ENCODE measurements at regions not wholly inside any gene's neighbourhood (a gene's known extent, or its start where the extent isn't known, plus 50 kb on each side); places are given as distances from the start of the nearest gene placed in this dataset.

DNA sequence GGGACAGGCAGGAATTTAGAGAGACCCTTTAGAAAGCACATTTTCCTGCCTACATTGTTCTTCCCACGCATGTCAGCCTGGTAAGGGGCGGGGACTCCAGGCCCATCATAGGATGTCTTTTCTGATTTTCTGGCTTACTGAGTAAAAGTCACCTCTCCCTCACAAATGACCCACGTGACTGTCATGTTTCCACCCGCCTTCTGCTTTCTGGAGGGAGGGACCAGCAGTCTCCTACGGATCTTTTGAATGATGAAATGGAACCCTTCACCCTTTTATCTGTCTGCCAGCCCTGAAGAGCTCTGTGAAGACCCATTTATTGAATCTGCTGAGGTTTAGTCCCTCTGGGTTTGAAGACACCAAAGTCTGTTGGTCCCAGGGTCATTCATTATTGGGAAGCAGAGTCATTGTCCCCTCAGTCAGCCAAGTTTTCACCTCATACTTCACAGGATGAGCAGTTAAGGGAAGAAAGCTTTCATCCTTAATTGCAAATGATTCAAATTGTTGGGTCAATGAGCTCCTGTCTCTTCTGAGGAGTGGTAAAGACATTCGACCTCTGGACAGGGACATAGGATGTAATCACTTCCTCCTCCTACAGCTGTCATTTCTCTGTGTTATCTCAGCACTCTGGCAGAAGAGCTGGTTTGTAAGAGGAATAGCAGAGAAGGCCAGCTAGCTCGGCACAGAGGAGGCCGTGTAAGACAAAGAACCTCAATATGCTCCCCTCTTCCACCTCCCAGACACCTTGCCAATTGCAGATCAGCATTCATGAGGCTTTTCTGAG lies 446.1 kb downstream of the HS3ST3B1 start:
- POLR2A ChIA-PET = no interaction called here
- WGBS (ENCODE audit: insufficient coverage) = 88% methylated on average over 5 of the region's 8 CpGs

DNA sequence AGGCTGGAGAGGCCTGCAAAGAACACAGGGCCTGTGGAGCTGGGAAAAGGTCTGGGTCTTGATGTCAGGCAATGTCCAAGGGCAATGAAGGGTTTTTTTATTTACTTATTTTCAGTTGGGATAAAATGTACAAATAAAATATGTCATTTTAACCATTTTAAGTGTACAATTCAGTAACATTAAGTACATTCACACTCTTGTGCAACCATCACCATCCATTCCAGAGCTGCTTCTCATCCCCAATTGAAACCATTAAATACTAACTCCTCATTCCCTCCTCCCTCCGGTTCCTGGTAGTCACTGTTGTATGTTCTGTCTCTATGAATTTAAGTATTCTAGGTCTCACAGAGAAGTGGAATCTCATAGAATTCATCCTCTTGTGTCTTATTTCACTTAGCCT lies 444.7 kb downstream of the HS3ST3B1 start:
- H3K36me3 ChIP-seq (ENCODE audit: control insufficient read depth in 4 of 4, insufficient read depth in 4 of 4, low read length in 3 of 4) = no peaks in the 10 kb centered on the region
- H3K4me3 ChIP-seq (ENCODE audit: control insufficient read depth in 1 of 7, extremely low read depth in 1 of 7, insufficient read depth in 4 of 7, low read depth in 2 of 7, low read length in 6 of 7) = no peak overlapping the region
- WGBS (ENCODE audit: insufficient coverage) = no CpG with 5 or more reads among the region's 1 CpG
- peaks cover 0 to 6% (median 0%) of the 10 kb centered on the region in 4 experiments for H3K4me1 ChIP-seq (ENCODE audit: control extremely low read depth in 1 of 4, control insufficient read depth in 4 of 4, insufficient read depth in 4 of 4, low read length in 3 of 4)
- no peaks in the 10 kb centered on the region for H3K9me3 ChIP-seq (ENCODE audit: control extremely low read depth in 1 of 5, control insufficient read depth in 4 of 5, insufficient read depth in 2 of 5, low read depth in 1 of 5, low read length in 4 of 5)
- no peaks in the 10 kb centered on the region for H3K27me3 ChIP-seq (replicated peaks in 2 of 5; ENCODE audit: control insufficient read depth in 4 of 5, insufficient read depth in 5 of 5, low read length in 4 of 5)
- CTCF ChIA-PET = no interaction called here
- POLR2A ChIA-PET = no interaction called here
- H3K27ac ChIP-seq (ENCODE audit: insufficient read depth in 1 of 2, low read depth in 1 of 2, low read length in 2 of 2, poor library complexity in 1 of 2, severe bottlenecking in 2 of 2) = no peak overlapping the region
- DNase-seq = no peak

More for the DNA sequence above, 446.1 kb downstream of the HS3ST3B1 start:
- no peaks in the 10 kb centered on the region for H3K27me3 ChIP-seq (replicated peaks in 2 of 5; ENCODE audit: control insufficient read depth in 4 of 5, insufficient read depth in 5 of 5, low read length in 4 of 5)
- DNase-seq = no peak
- no peak overlapping the region for H3K4me3 ChIP-seq (ENCODE audit: control insufficient read depth in 1 of 7, extremely low read depth in 1 of 7, insufficient read depth in 4 of 7, low read depth in 2 of 7, low read length in 6 of 7)
- no peaks in the 10 kb centered on the region for H3K36me3 ChIP-seq (ENCODE audit: control insufficient read depth in 4 of 4, insufficient read depth in 4 of 4, low read length in 3 of 4)
- CTCF ChIA-PET = no interaction called here
- no peak overlapping the region for H3K27ac ChIP-seq (ENCODE audit: insufficient read depth in 1 of 2, low read depth in 1 of 2, low read length in 2 of 2, poor library complexity in 1 of 2, severe bottlenecking in 2 of 2)
- peaks cover 0 to 6% (median 0%) of the 10 kb centered on the region in 4 experiments for H3K4me1 ChIP-seq (ENCODE audit: control extremely low read depth in 1 of 4, control insufficient read depth in 4 of 4, insufficient read depth in 4 of 4, low read length in 3 of 4)
- no peaks in the 10 kb centered on the region for H3K9me3 ChIP-seq (ENCODE audit: control extremely low read depth in 1 of 5, control insufficient read depth in 4 of 5, insufficient read depth in 2 of 5, low read depth in 1 of 5, low read length in 4 of 5)

DNA sequence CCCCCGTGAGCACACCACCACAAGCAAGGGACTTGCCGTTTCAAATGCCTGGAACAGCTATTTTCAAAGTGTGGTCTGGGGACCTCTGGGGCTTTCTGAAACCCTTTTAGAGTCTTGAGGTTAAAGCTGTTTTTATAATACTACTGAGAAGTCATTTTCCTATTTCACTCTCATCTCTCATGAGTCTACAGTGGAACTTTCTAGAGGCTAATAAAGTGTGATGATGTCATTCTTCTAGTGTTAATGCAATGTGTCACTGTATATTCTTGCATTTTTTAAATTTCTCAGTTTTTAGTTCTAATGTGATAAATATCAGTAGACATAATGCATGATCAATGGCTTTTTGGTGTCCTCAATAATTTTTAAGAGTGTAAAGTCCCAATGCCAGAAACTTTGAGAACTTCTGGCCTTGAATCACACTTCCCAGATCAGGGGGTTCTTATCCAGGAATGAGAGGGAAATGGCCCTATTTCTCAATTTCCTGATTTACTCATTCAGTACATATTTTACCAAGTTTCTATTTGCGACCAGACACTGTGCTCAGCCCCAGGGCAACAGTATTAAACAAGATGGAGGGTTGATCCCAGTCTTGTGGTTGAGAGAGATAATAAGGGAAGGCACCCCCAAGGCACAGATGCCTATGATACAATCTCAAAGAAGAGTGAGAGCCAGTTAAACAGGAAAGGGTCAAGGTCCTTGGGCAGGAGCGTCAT lies 444.0 kb downstream of the HS3ST3B1 start:
- no peaks in the 10 kb centered on the region for H3K9me3 ChIP-seq (ENCODE audit: control extremely low read depth in 1 of 5, control insufficient read depth in 4 of 5, insufficient read depth in 2 of 5, low read depth in 1 of 5, low read length in 4 of 5)
- CTCF ChIA-PET = no interaction called here
- no peak for DNase-seq
- no peaks in the 10 kb centered on the region for H3K27me3 ChIP-seq (replicated peaks in 2 of 5; ENCODE audit: control insufficient read depth in 4 of 5, insufficient read depth in 5 of 5, low read length in 4 of 5)
- H3K27ac ChIP-seq (ENCODE audit: insufficient read depth in 1 of 2, low read depth in 1 of 2, low read length in 2 of 2, poor library complexity in 1 of 2, severe bottlenecking in 2 of 2) = no peak overlapping the region
- POLR2A ChIA-PET = no interaction called here
- WGBS (ENCODE audit: insufficient coverage) = 96% methylated on average over 3 of the region's 4 CpGs
- no peak overlapping the region for H3K4me3 ChIP-seq (ENCODE audit: control insufficient read depth in 1 of 7, extremely low read depth in 1 of 7, insufficient read depth in 4 of 7, low read depth in 2 of 7, low read length in 6 of 7)
- peaks cover 0 to 9% (median 1%) of the 10 kb centered on the region in 4 experiments for H3K4me1 ChIP-seq (ENCODE audit: control extremely low read depth in 1 of 4, control insufficient read depth in 4 of 4, insufficient read depth in 4 of 4, low read length in 3 of 4)
- H3K36me3 ChIP-seq (ENCODE audit: control insufficient read depth in 4 of 4, insufficient read depth in 4 of 4, low read length in 3 of 4) = no peaks in the 10 kb centered on the region

DNA sequence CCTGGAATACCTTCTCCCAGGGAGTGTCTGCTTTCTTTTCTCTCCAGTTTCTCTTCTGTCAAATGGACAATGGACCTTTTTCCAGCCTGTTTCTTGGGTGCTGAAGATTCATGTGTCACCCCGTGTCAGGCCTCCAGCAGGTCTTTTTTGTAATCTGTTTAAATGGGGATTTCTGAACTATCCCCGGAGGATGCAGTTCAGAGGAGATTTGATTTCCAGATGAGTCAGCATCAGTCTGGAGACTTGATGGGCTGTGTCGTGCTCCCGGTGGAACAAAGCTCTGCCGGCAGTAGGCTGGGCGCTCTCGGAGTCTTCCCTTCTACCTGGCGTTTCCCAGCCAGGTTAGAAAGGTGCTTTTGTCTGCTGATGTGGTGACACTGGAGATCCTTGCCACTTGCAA lies 440.6 kb downstream of the HS3ST3B1 start:
- no peak overlapping the region for H3K27ac ChIP-seq (ENCODE audit: insufficient read depth in 1 of 2, low read depth in 1 of 2, low read length in 2 of 2, poor library complexity in 1 of 2, severe bottlenecking in 2 of 2)
- no peak overlapping the region for H3K4me3 ChIP-seq (ENCODE audit: control insufficient read depth in 1 of 7, extremely low read depth in 1 of 7, insufficient read depth in 4 of 7, low read depth in 2 of 7, low read length in 6 of 7)
- H3K4me1 ChIP-seq (ENCODE audit: control extremely low read depth in 1 of 4, control insufficient read depth in 4 of 4, insufficient read depth in 4 of 4, low read length in 3 of 4) = peaks cover 0 to 13% (median 7%) of the 10 kb centered on the region in 4 experiments
- DNase-seq = no peak
- no peaks in the 10 kb centered on the region for H3K27me3 ChIP-seq (replicated peaks in 2 of 5; ENCODE audit: control insufficient read depth in 4 of 5, insufficient read depth in 5 of 5, low read length in 4 of 5)
- POLR2A ChIA-PET = no interaction called here
- WGBS (ENCODE audit: insufficient coverage) = 100% methylated on average over 1 of the region's 8 CpGs
- H3K9me3 ChIP-seq (ENCODE audit: control extremely low read depth in 1 of 5, control insufficient read depth in 4 of 5, insufficient read depth in 2 of 5, low read depth in 1 of 5, low read length in 4 of 5) = no peaks in the 10 kb centered on the region
- no peaks in the 10 kb centered on the region for H3K36me3 ChIP-seq (ENCODE audit: control insufficient read depth in 4 of 4, insufficient read depth in 4 of 4, low read length in 3 of 4)
- CTCF ChIA-PET = no interaction called here

DNA sequence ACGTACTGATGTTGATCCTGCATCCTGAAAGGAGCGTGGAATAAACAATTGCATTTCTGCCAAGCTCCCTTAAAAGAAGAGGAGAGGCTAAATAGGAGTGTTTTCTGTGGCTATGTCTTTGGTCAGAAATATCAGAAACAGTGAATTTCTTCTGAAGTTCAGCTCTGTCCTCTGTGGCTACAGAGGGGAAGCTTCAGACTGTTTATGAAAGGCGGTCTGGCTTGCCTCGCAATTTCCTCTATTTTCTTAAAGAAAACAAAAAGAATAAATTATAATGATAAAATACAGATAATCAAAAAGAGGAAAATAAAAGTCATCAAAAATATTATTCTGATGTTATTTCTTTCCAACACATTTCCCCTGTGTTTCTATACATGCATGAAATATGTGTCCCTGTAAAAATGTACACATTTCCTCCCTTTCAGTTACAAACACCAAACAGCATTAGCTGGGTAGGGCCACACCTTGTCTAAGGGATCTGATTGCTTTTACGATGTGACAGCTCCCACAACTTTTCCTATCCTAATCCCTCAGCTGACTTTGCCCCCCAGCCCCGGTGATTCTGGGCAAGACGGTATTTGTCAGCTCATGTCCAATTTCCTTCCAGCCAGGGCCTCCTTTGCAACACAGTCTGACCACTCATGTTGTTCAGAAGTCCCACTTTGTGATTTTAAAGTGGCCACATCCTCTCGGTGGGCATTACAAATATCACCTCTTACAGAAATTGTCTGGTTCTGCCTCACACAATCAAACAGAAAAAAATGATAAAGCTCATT lies 439.0 kb downstream of the HS3ST3B1 start:
- H3K36me3 ChIP-seq (ENCODE audit: control insufficient read depth in 4 of 4, insufficient read depth in 4 of 4, low read length in 3 of 4) = no peaks in the 10 kb centered on the region
- CTCF ChIA-PET = interaction anchor here (1.5 to 1.6 kb wide), 2 partner anchors 24 to 60 kb away, joined by 3 read pairs; no protein-coding TSS in a partner anchor
- 87% methylated on average over 4 of the region's 8 CpGs for WGBS (ENCODE audit: insufficient coverage)
- no peaks in the 10 kb centered on the region for H3K9me3 ChIP-seq (ENCODE audit: control extremely low read depth in 1 of 5, control insufficient read depth in 4 of 5, insufficient read depth in 2 of 5, low read depth in 1 of 5, low read length in 4 of 5)
- POLR2A ChIA-PET = no interaction called here
- peaks cover 0 to 13% (median 7%) of the 10 kb centered on the region in 4 experiments for H3K4me1 ChIP-seq (ENCODE audit: control extremely low read depth in 1 of 4, control insufficient read depth in 4 of 4, insufficient read depth in 4 of 4, low read length in 3 of 4)
- H3K4me3 ChIP-seq (ENCODE audit: control insufficient read depth in 1 of 7, extremely low read depth in 1 of 7, insufficient read depth in 4 of 7, low read depth in 2 of 7, low read length in 6 of 7) = no peak overlapping the region
- DNase-seq = peak in 2 of 3 donors; percentile 5 to 11
- no peaks in the 10 kb centered on the region for H3K27me3 ChIP-seq (replicated peaks in 2 of 5; ENCODE audit: control insufficient read depth in 4 of 5, insufficient read depth in 5 of 5, low read length in 4 of 5)
- H3K27ac ChIP-seq (ENCODE audit: insufficient read depth in 1 of 2, low read depth in 1 of 2, low read length in 2 of 2, poor library complexity in 1 of 2, severe bottlenecking in 2 of 2) = no peak overlapping the region

DNA sequence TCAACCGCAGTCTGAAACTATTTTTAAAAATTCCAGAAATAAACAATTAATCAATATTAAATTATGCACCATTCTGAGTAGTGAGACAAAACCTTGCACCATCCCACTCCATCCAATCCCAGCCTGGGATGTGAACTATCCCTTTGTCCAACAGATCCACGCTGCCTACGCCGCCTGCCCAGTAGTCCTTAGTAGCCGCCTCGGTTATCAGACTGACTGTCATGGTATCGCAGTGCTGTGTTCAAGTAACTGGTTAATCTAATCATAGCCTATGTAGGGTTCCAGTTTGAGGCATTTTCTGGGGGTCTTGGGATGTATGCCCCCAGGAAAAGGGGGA lies 437.7 kb downstream of the HS3ST3B1 start:
- Histone ChIP-seq H3K27me3 (replicated peaks in 2 of 5; ENCODE audit: control insufficient read depth in 4 of 5, insufficient read depth in 5 of 5, low read length in 4 of 5) (no peaks in the 10 kb centered on the region), H3K4me1 (ENCODE audit: control extremely low read depth in 1 of 4, control insufficient read depth in 4 of 4, insufficient read depth in 4 of 4, low read length in 3 of 4) (peaks cover 0 to 13% (median 7%) of the 10 kb centered on the region in 4 experiments), H3K36me3 (ENCODE audit: control insufficient read depth in 4 of 4, insufficient read depth in 4 of 4, low read length in 3 of 4) (no peaks in the 10 kb centered on the region), H3K27ac (ENCODE audit: insufficient read depth in 1 of 2, low read depth in 1 of 2, low read length in 2 of 2, poor library complexity in 1 of 2, severe bottlenecking in 2 of 2) (no peak overlapping the region), H3K9me3 (ENCODE audit: control extremely low read depth in 1 of 5, control insufficient read depth in 4 of 5, insufficient read depth in 2 of 5, low read depth in 1 of 5, low read length in 4 of 5) (no peaks in the 10 kb centered on the region), H3K4me3 (ENCODE audit: control insufficient read depth in 1 of 7, extremely low read depth in 1 of 7, insufficient read depth in 4 of 7, low read depth in 2 of 7, low read length in 6 of 7) (no peak overlapping the region)
- WGBS (ENCODE audit: insufficient coverage) = 93% methylated on average over 5 of the region's 7 CpGs
- no peak for DNase-seq
- ChIA-PET CTCF (interaction anchor here (1.6 kb wide), 1 partner anchor 59 kb away, joined by 3 read pairs; no protein-coding TSS in a partner anchor), POLR2A (no interaction called here)
